Smooth muscle cell (in vitro differentiated cells): ENCODE measurements at regions not wholly inside any gene's neighbourhood (a gene's known extent, or its start where the extent isn't known, plus 50 kb on each side); places are given as distances from the start of the nearest gene placed in this dataset.

Experiments
- DNase-seq: peaks from one replicate; lab custom pipeline; 2025; ENCODE audit not compliant: unreplicated experiment; lab: John Stamatoyannopoulos, UW
- H2AFZ ChIP-seq: fragments of 200-600 bp; sonication (generic); 2 replicates; pipeline ENCODE4 v1.6.0; 2016; ENCODE audit warnings: antibody characterized with exemption, low read depth, mild to moderate bottlenecking
- H3F3A ChIP-seq: fragments of 200-600 bp; sonication (generic); 2 replicates; pipeline ENCODE4 v1.6.0; 2017; ENCODE audit warnings: antibody characterized with exemption, low read depth
- H3K27ac ChIP-seq: fragments of 200-600 bp; sonication (generic); 2 replicates; pipeline ENCODE4 v1.5.1; 2016; ENCODE audit warnings: low read depth, mild to moderate bottlenecking
- H3K27me3 ChIP-seq: fragments of 200-600 bp; sonication (generic); 2 replicates; pipeline ENCODE4 v1.6.1; 2016; ENCODE audit warnings: low read depth, mild to moderate bottlenecking
- H3K36me3 ChIP-seq: fragments of 200-600 bp; sonication (generic); 2 replicates; pipeline ENCODE4 v1.5.1; 2016; ENCODE audit warnings: low read depth
- H3K4me1 ChIP-seq: fragments of 200-600 bp; sonication (generic); 2 replicates; pipeline ENCODE4 v1.5.1; 2016; ENCODE audit warnings: low read depth
- H3K4me2 ChIP-seq: fragments of 200-600 bp; sonication (generic); 2 replicates; pipeline ENCODE4 v1.6.0; 2016; ENCODE audit warnings: mild to moderate bottlenecking
- H3K4me3 ChIP-seq: fragments of 200-600 bp; sonication (generic); 2 replicates; pipeline ENCODE4 v1.5.1; 2016; ENCODE audit warnings: mild to moderate bottlenecking
- H3K79me2 ChIP-seq: fragments of 200-600 bp; sonication (generic); 2 replicates; pipeline ENCODE4 v1.6.0; 2016; ENCODE audit warnings: low read depth, mild to moderate bottlenecking
- H3K9ac ChIP-seq: fragments of 200-600 bp; sonication (generic); 2 replicates; pipeline ENCODE4 v1.6.0; 2016; ENCODE audit warnings: low read depth
- H3K9me3 ChIP-seq: fragments of 200-600 bp; sonication (generic); replicated peaks from 2 replicates; pipeline ENCODE4 v1.5.1; 2016; ENCODE audit warnings: low read depth
- H4K20me1 ChIP-seq: fragments of 200-600 bp; sonication (generic); 2 replicates; pipeline ENCODE4 v1.6.0; 2016; ENCODE audit warnings: low read depth
- CTCF ChIP-seq: fragments of 200-600 bp; sonication (generic); IDR thresholded peaks from 2 replicates; pipeline ENCODE4 v1.5.1; 2017; ENCODE audit warnings: borderline replicate concordance, mild to moderate bottlenecking, antibody characterized with exemption; ENCODE audit not compliant: insufficient read depth, poor library complexity, severe bottlenecking
- WGBS: methylation state at CpG from one replicate; pipeline ENCODE4 v1.1.7; 2016; ENCODE audit warnings: low lambda C conversion rate; 5-methylcytosine and 5-hydroxymethylcytosine counted together

DNA sequence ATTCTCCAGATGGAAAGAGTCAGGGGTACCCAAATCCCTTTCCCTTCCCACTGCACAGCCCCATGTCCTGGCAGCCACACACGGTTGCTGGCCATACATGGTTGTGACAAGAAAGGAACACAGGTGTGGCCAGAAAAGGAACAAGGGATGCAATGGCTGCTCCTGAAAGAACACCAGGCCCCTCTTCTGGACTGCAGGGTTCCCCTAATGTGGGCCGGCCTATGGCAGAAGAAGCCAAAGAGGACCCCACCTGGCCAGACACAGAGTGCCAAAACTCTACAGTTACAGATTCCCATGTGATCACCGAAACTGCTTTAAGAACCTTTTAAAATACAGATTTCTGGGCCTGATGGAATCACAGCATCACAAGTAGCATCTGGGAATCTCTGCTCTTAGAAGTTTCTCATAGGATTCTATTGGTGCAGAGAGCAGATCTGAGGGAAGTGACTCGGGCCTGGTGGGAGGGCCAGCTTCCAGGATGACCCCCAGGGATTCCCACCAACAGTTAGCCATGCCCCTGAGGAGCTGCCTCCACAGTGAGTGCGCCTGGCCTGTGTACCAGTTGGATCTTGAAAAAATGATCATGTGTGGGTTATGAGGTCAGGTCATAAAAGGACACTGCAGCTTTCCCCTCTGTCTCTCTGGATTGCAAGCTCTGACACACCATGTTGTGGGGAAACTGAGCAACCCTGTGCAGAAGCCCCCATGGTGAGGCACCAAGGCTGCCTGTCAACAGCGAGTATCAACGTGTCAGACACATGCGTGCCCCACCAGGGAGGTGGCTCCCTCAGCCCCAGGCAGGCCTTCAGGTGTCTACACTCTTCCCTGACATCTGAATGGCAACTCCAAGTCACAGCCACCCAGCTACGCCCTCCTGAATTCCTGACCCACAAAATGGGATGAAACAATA lies 89.6 kb upstream of the LANCL2 start:
- WGBS: 82% methylated on average over 9 of the region's 9 CpGs
- H2AFZ ChIP-seq: no peak overlapping the region
- no peak for DNase-seq

DNA sequence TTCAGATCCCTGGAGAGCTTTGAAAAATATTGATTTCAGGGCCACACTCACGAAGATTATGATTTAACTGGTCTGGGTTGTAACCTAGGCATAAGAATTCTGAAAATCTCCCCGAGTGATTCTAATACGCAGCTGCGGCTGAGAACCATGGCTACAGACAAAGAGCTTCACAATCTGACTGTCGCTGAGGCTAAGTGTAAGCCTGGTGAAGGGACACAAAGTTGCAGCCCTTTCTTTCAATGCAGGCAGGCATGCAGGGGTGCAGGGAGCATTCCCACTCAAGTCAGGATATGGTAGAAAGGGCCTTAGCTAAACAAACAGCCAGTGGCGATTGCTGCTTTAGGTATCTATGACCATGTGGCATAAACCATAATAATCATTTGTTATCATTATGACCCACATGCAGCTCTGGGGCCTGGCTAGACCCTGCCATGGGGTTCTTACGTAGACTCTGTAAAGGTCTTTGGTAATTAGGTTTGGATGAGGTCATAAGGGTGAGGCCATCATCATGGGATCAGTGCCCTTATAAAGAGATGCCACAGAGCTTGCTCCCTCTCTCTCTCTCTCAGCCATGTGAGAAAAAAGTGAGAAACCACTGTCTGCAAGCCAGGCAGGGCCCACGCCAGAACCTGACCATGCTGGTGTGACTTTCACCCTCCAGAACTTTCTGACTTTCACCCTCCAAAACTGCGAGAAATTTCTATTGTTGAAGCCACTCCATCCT lies 88.4 kb upstream of the LANCL2 start:
- no peak overlapping the region for H2AFZ ChIP-seq
- H3K9ac ChIP-seq: no peak overlapping the region
- H3K79me2 ChIP-seq: no peaks in the 10 kb centered on the region
- no peak overlapping the region for H3K27ac ChIP-seq
- no peak for TF ChIP-seq CTCF
- no peak overlapping the region for H3K4me3 ChIP-seq
- H3K4me2 ChIP-seq: no peak overlapping the region
- no peak for DNase-seq
- peaks cover 2% of the 10 kb centered on the region for H3K27me3 ChIP-seq
- H3K36me3 ChIP-seq: no peaks in the 10 kb centered on the region
- H4K20me1 ChIP-seq: no peaks in the 10 kb centered on the region
- no peaks in the 10 kb centered on the region for H3K9me3 ChIP-seq
- no peaks in the 10 kb centered on the region for H3F3A ChIP-seq
- 88% methylated on average over 9 of the region's 9 CpGs for WGBS
- H3K4me1 ChIP-seq: no peaks in the 10 kb centered on the region

More for the DNA sequence above, 89.6 kb upstream of the LANCL2 start:
- no peak overlapping the region for H3K27ac ChIP-seq
- H3K9ac ChIP-seq: no peak overlapping the region
- H3K79me2 ChIP-seq: no peaks in the 10 kb centered on the region
- no peaks in the 10 kb centered on the region for H3K4me1 ChIP-seq
- H3K4me2 ChIP-seq: no peak overlapping the region
- H3K27me3 ChIP-seq: peaks cover 2% of the 10 kb centered on the region
- no peaks in the 10 kb centered on the region for H3K36me3 ChIP-seq
- TF ChIP-seq CTCF: no peak
- H3K9me3 ChIP-seq: no peaks in the 10 kb centered on the region
- no peak overlapping the region for H3K4me3 ChIP-seq
- no peaks in the 10 kb centered on the region for H4K20me1 ChIP-seq
- no peaks in the 10 kb centered on the region for H3F3A ChIP-seq

DNA sequence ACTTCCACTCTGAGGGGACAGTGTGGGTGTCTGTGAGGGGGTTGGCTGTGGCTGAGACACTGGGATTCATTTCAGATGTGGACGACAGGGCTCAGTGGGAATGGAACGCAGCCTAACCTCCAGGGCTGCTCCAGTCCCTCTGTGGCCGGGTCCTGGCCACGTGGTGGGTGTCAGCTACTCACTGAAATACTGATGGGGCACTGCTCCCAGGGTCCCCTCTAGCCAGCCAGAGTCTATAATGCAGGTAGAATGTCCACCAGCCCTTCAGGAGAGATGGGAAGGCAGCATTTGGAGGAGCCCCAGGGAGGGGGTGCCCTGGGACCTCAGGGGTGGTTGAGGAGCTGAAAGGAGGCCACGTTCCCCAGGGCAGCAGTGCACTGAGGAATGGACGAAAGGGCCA lies 87.2 kb upstream of the LANCL2 start:
- no peaks in the 10 kb centered on the region for H3F3A ChIP-seq
- no peaks in the 10 kb centered on the region for H3K9me3 ChIP-seq
- H3K9ac ChIP-seq: no peak overlapping the region
- no peaks in the 10 kb centered on the region for H3K4me1 ChIP-seq
- H4K20me1 ChIP-seq: no peaks in the 10 kb centered on the region
- DNase-seq: no peak
- no peak overlapping the region for H3K4me3 ChIP-seq
- 84% methylated on average over 6 of the region's 6 CpGs for whole genome bisulfite sequencing
- H3K4me2 ChIP-seq: no peak overlapping the region
- H3K27me3 ChIP-seq: no peaks in the 10 kb centered on the region
- no peak overlapping the region for H3K27ac ChIP-seq
- no peaks in the 10 kb centered on the region for H3K79me2 ChIP-seq
- H2AFZ ChIP-seq: no peak overlapping the region
- no peak for TF ChIP-seq CTCF
- H3K36me3 ChIP-seq: no peaks in the 10 kb centered on the region
